SH-SY5Y (cell line): ENCODE measurements at regions not wholly inside any gene's neighbourhood (a gene's known extent, or its start where the extent isn't known, plus 50 kb on each side); places are given as distances from the start of the nearest gene placed in this dataset.

Source experiments
- GATA2 ChIP-seq: IDR thresholded peaks from 2 replicates; pipeline ENCODE4 v1.6.1; 2011; ENCODE audit warnings: mild to moderate bottlenecking, low read depth, low read length
- GATA3 ChIP-seq: IDR thresholded peaks from 2 replicates; pipeline ENCODE4 v1.6.1; 2011; ENCODE audit warnings: low read depth, mild to moderate bottlenecking, low read length, moderate library complexity

GRCh38 chr3:159875116-159875515 lies 113.5 kb upstream of the IL12A start:
- TF ChIP-seq GATA3 (no peak), GATA2 (no peak)
